ENCODE measurements at regions not wholly inside any gene's neighbourhood (a gene's known extent, or its start where the extent isn't known, plus 50 kb on each side); places are given as distances from the start of the nearest gene placed in this dataset.

- Histone ChIP-seq H3K79me2 (replicated peaks; ENCODE audit: insufficient read depth) (no peaks in the 10 kb centered on the region), H2AFZ (no peak overlapping the region), H3F3A (replicated peaks; ENCODE audit: low read depth) (no peaks in the 10 kb centered on the region), H3K9me2 (ENCODE audit: insufficient read depth) (no peaks in the 10 kb centered on the region), H3K27me3 (ENCODE audit: insufficient read depth) (no peaks in the 10 kb centered on the region), H4K20me1 (replicated peaks; ENCODE audit: insufficient read depth) (no peaks in the 10 kb centered on the region), H3K27ac (ENCODE audit: low read depth) (no peak overlapping the region), H3K4me3 (no peak overlapping the region), H3K4me2 (no peak overlapping the region), H3K36me3 (ENCODE audit: insufficient read depth) (no peaks in the 10 kb centered on the region), H3K4me1 (ENCODE audit: insufficient read depth) (no peaks in the 10 kb centered on the region)
- DNase-seq (ENCODE audit: low spot score) (no peak), ATAC-seq (no peak)
- no peak overlapping the region for H3K27ac Mint-ChIP-seq
- H3K27me3 Mint-ChIP-seq (ENCODE audit: insufficient read depth, low read depth, poor library complexity): peaks cover 9% of the 10 kb centered on the region
- peaks cover 46% of the 10 kb centered on the region for H3K36me3 Mint-ChIP-seq (ENCODE audit: low read depth)
- peaks cover 97% of the 10 kb centered on the region for H3K9me3 Mint-ChIP-seq
- no peak overlapping the region; the same call in 2 of the 3 replicates for H3K4me3 Mint-ChIP-seq
- TF ChIP-seq JUNB (IDR thresholded peaks at IDR 0.05; ENCODE audit: unreplicated experiment) (no peak), NANOG (IDR thresholded peaks at IDR 0.05; ENCODE audit: borderline replicate concordance) (no peak), ZNF114 (CRISPR knock-in tag; IDR thresholded peaks at IDR 0.05) (no peak), ZNF331 (CRISPR knock-in tag; IDR thresholded peaks at IDR 0.05; ENCODE audit: low read depth) (no peak), CREB1 (CRISPR knock-in tag; IDR thresholded peaks at IDR 0.05; ENCODE audit: low read depth) (no peak), REST (IDR thresholded peaks at IDR 0.05; ENCODE audit: unreplicated experiment) (no peak), EZH2 (IDR thresholded peaks at IDR 0.05; ENCODE audit: low read depth, unreplicated experiment) (no peak), STAT1 (IDR thresholded peaks at IDR 0.05; ENCODE audit: unreplicated experiment) (no peak), POLR2AphosphoS5 (IDR thresholded peaks at IDR 0.05; ENCODE audit: low read depth) (no peak), EZH2phosphoT487 (IDR thresholded peaks at IDR 0.05; ENCODE audit: unreplicated experiment) (no peak)
- TF ChIP-seq, protein P1, sequence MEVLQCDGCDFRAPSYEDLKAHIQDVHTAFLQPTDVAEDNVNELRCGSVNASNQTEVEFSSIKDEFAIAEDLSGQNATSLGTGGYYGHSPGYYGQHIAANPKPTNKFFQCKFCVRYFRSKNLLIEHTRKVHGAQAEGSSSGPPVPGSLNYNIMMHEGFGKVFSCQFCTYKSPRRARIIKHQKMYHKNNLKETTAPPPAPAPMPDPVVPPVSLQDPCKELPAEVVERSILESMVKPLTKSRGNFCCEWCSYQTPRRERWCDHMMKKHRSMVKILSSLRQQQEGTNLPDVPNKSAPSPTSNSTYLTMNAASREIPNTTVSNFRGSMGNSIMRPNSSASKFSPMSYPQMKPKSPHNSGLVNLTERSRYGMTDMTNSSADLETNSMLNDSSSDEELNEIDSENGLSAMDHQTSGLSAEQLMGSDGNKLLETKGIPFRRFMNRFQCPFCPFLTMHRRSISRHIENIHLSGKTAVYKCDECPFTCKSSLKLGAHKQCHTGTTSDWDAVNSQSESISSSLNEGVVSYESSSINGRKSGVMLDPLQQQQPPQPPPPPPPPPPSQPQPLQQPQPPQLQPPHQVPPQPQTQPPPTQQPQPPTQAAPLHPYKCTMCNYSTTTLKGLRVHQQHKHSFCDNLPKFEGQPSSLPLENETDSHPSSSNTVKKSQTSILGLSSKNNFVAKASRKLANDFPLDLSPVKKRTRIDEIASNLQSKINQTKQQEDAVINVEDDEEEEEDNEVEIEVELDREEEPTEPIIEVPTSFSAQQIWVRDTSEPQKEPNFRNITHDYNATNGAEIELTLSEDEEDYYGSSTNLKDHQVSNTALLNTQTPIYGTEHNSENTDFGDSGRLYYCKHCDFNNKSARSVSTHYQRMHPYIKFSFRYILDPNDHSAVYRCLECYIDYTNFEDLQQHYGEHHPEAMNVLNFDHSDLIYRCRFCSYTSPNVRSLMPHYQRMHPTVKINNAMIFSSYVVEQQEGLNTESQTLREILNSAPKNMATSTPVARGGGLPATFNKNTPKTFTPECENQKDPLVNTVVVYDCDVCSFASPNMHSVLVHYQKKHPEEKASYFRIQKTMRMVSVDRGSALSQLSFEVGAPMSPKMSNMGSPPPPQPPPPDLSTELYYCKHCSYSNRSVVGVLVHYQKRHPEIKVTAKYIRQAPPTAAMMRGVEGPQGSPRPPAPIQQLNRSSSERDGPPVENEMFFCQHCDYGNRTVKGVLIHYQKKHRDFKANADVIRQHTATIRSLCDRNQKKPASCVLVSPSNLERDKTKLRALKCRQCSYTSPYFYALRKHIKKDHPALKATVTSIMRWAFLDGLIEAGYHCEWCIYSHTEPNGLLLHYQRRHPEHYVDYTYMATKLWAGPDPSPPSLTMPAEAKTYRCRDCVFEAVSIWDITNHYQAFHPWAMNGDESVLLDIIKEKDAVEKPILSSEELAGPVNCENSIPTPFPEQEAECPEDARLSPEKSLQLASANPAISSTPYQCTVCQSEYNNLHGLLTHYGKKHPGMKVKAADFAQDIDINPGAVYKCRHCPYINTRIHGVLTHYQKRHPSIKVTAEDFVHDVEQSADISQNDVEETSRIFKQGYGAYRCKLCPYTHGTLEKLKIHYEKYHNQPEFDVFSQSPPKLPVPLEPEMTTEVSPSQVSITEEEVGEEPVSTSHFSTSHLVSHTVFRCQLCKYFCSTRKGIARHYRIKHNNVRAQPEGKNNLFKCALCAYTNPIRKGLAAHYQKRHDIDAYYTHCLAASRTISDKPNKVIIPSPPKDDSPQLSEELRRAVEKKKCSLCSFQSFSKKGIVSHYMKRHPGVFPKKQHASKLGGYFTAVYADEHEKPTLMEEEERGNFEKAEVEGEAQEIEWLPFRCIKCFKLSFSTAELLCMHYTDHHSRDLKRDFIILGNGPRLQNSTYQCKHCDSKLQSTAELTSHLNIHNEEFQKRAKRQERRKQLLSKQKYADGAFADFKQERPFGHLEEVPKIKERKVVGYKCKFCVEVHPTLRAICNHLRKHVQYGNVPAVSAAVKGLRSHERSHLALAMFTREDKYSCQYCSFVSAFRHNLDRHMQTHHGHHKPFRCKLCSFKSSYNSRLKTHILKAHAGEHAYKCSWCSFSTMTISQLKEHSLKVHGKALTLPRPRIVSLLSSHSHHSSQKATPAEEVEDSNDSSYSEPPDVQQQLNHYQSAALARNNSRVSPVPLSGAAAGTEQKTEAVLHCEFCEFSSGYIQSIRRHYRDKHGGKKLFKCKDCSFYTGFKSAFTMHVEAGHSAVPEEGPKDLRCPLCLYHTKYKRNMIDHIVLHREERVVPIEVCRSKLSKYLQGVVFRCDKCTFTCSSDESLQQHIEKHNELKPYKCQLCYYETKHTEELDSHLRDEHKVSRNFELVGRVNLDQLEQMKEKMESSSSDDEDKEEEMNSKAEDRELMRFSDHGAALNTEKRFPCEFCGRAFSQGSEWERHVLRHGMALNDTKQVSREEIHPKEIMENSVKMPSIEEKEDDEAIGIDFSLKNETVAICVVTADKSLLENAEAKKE (CRISPR knock-in tag; IDR thresholded peaks at IDR 0.05): no peak
- TF ChIP-seq, protein P2, sequence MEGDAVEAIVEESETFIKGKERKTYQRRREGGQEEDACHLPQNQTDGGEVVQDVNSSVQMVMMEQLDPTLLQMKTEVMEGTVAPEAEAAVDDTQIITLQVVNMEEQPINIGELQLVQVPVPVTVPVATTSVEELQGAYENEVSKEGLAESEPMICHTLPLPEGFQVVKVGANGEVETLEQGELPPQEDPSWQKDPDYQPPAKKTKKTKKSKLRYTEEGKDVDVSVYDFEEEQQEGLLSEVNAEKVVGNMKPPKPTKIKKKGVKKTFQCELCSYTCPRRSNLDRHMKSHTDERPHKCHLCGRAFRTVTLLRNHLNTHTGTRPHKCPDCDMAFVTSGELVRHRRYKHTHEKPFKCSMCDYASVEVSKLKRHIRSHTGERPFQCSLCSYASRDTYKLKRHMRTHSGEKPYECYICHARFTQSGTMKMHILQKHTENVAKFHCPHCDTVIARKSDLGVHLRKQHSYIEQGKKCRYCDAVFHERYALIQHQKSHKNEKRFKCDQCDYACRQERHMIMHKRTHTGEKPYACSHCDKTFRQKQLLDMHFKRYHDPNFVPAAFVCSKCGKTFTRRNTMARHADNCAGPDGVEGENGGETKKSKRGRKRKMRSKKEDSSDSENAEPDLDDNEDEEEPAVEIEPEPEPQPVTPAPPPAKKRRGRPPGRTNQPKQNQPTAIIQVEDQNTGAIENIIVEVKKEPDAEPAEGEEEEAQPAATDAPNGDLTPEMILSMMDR (conservative IDR thresholded peaks at IDR 0.05; ENCODE audit: low read depth in 2 of 2): no peak
- TF ChIP-seq, protein P3, sequence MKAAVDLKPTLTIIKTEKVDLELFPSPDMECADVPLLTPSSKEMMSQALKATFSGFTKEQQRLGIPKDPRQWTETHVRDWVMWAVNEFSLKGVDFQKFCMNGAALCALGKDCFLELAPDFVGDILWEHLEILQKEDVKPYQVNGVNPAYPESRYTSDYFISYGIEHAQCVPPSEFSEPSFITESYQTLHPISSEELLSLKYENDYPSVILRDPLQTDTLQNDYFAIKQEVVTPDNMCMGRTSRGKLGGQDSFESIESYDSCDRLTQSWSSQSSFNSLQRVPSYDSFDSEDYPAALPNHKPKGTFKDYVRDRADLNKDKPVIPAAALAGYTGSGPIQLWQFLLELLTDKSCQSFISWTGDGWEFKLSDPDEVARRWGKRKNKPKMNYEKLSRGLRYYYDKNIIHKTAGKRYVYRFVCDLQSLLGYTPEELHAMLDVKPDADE (IDR thresholded peaks at IDR 0.05): no peak
- H3K4me1 Mint-ChIP-seq: no peaks in the 10 kb centered on the region
Observed at GRCh38 chr7:68249611-68250010, 1253.0 kb downstream of the TYW1 start.
